Fibroblast of skin of left biceps (primary cell): ENCODE measurements at regions not wholly inside any gene's neighbourhood (a gene's known extent, or its start where the extent isn't known, plus 50 kb on each side); places are given as distances from the start of the nearest gene placed in this dataset.
"Not testable (repeated sequence)": the region's sequence is repeated elsewhere in the genome, so short reads cannot be mapped to it uniquely, and the experiment has no call there.

ENCODE experiments used
- DNase-seq, 2 experiments: peaks; one replicate each; pipeline ENCODE4 v3.0.0-alpha.2; 2013; ENCODE audit warnings: low read depth in 2 of 2

- no peak for DNase-seq
These were observed 244.3 kb downstream of the GPAT3 start for GRCh38 chr4:83780053-83780733.

- DNase-seq: no peak
These were observed 243.5 kb downstream of the GPAT3 start for GRCh38 chr4:83779103-83780052.

- no peak for DNase-seq
These were observed 236.8 kb downstream of the GPAT3 start for GRCh38 chr4:83772685-83773084.

- peak; percentile 6 to 7 for DNase-seq
These were observed 235.3 kb downstream of the GPAT3 start for GRCh38 chr4:83771113-83771705.

- DNase-seq: no peak
These were observed 232.2 kb downstream of the GPAT3 start for GRCh38 chr4:83768146-83768545.

- no peak for DNase-seq
These were observed 231.2 kb downstream of the GPAT3 start for GRCh38 chr4:83767067-83767466.

- no peak for DNase-seq
These were observed 223.7 kb downstream of the GPAT3 start for GRCh38 chr4:83759611-83760010.

- DNase-seq: no peak
These were observed 222.4 kb downstream of the GPAT3 start for GRCh38 chr4:83758285-83758684.

- no peak for DNase-seq
These were observed 221.3 kb downstream of the GPAT3 start for GRCh38 chr4:83757121-83757621.

GRCh38 chr4:83753260-83753659, 217.4 kb downstream of the GPAT3 start:
- no peak for DNase-seq

- DNase-seq: no peak
These were observed 215.5 kb downstream of the GPAT3 start for GRCh38 chr4:83751336-83751949.

- no peak for DNase-seq
These were observed 212.8 kb downstream of the GPAT3 start for GRCh38 chr4:83748711-83749110.

- DNase-seq: no peak
These were observed 203.0 kb downstream of the GPAT3 start for GRCh38 chr4:83738895-83739294.

- DNase-seq: no peak
These were observed 198.7 kb downstream of the GPAT3 start for GRCh38 chr4:83734576-83734975.

GRCh38 chr4:83732114-83732635, 196.3 kb downstream of the GPAT3 start:
- DNase-seq: no peak

GRCh38 chr4:83731609-83732008, 195.7 kb downstream of the GPAT3 start:
- DNase-seq: no peak

- DNase-seq: not testable (repeated sequence)
These were observed 195.1 kb downstream of the GPAT3 start for GRCh38 chr4:83730958-83731357.

GRCh38 chr4:83728191-83728590, 192.3 kb downstream of the GPAT3 start:
- DNase-seq: no peak

- DNase-seq: no peak
These were observed 189.6 kb downstream of the GPAT3 start for GRCh38 chr4:83725336-83726085.

- DNase-seq: no peak
These were observed 188.8 kb downstream of the GPAT3 start for GRCh38 chr4:83724485-83725335.
